IMR-90 (cell line): ENCODE measurements at regions not wholly inside any gene's neighbourhood (a gene's known extent, or its start where the extent isn't known, plus 50 kb on each side); places are given as distances from the start of the nearest gene placed in this dataset.

Experiments used
- ATAC-seq: fragments of 200-7000 bp; cut with Tn5 transposase; 2 replicates; pipeline ENCODE4 v1.9.1; 2020; ENCODE audit warnings: low read depth, mild to moderate bottlenecking, moderate library complexity
- BruUV-seq: library from RNA; stranded (reverse); fragments of 400-500 nt; replicated peaks from 2 replicates; lab custom pipeline; 2021; lab: Mats Ljungman, UMichigan
- CTCF ChIA-PET: fragments of 300-600 bp; formaldehyde crosslinking; extraction: SDS; loops from one replicate; lab custom pipeline; 2021; ENCODE audit warnings: antibody characterized with exemption; lab: Yijun Ruan, JAX
- POLR2A ChIA-PET: fragments of 300-600 bp; sonication (Branson Sonifier 250); formaldehyde crosslinking; loops from one replicate; lab custom pipeline; 2022; ENCODE audit warnings: antibody characterized with exemption; ENCODE audit not compliant: unreplicated experiment; lab: Charles Lee
- DNase-seq: peaks from one replicate; pipeline ENCODE4 v3.0.0; 2013
- H2AFZ ChIP-seq: replicated peaks from 2 replicates; pipeline ENCODE3; 2013; ENCODE audit warnings: low read length, mild to moderate bottlenecking; ENCODE audit not compliant: poor library complexity
- H2AK5ac ChIP-seq: 2 replicates; pipeline ENCODE4 v1.6.1; 2013; ENCODE audit warnings: low read depth, low read length, inconsistent platforms
- H2AK9ac ChIP-seq: replicated peaks from 2 replicates; pipeline ENCODE3; 2013; ENCODE audit warnings: mild to moderate bottlenecking, low read depth, low read length, moderate library complexity; ENCODE audit not compliant: poor library complexity
- H2BK120ac ChIP-seq: 2 replicates; pipeline ENCODE4 v1.6.1; 2013; ENCODE audit warnings: low read depth, low read length, inconsistent platforms
- H2BK15ac ChIP-seq: 3 replicates; pipeline ENCODE4 v1.6.1; 2013; ENCODE audit warnings: low read depth, low read length, inconsistent platforms
- H2BK20ac ChIP-seq: 2 replicates; pipeline ENCODE4 v1.6.1; 2013; ENCODE audit warnings: low read depth, mild to moderate bottlenecking, inconsistent platforms, low read length, moderate library complexity
- H2BK5ac ChIP-seq: 2 replicates; pipeline ENCODE4 v1.6.1; 2013; ENCODE audit warnings: mild to moderate bottlenecking, low read depth, low read length, inconsistent platforms; ENCODE audit not compliant: poor library complexity, severe bottlenecking
- H3K14ac ChIP-seq: replicated peaks from 2 replicates; pipeline ENCODE4 v1.6.1; 2013; ENCODE audit warnings: low read depth, low read length, inconsistent platforms
- H3K18ac ChIP-seq: 2 replicates; pipeline ENCODE4 v1.6.1; 2013; ENCODE audit warnings: low read depth, low read length, control low read depth
- H3K23ac ChIP-seq: 2 replicates; pipeline ENCODE4 v1.6.1; 2013; ENCODE audit warnings: low read depth, low read length, inconsistent platforms
- H3K27ac ChIP-seq: 2 replicates; pipeline ENCODE4 v1.5.1; 2013; ENCODE audit warnings: mild to moderate bottlenecking, control low read depth, low read length; ENCODE audit not compliant: insufficient read depth
- H3K27me3 ChIP-seq: 2 replicates; pipeline ENCODE4 v1.6.1; 2013; ENCODE audit warnings: low read length; ENCODE audit not compliant: control insufficient read depth, insufficient read depth
- H3K36me3 ChIP-seq: 2 replicates; pipeline ENCODE4 v1.6.1; 2013; ENCODE audit warnings: low read length, mixed read lengths; ENCODE audit not compliant: control insufficient read depth, insufficient read depth
- H3K4ac ChIP-seq: 2 replicates; pipeline ENCODE4 v1.6.1; 2013; ENCODE audit warnings: low read depth, low read length, inconsistent platforms
- H3K4me1 ChIP-seq: 2 replicates; pipeline ENCODE4 v1.6.1; 2013; ENCODE audit warnings: low read length, mixed read lengths; ENCODE audit not compliant: control insufficient read depth, insufficient read depth
- H3K4me2 ChIP-seq: 2 replicates; pipeline ENCODE4 v1.6.1; 2013; ENCODE audit warnings: low read depth, mild to moderate bottlenecking, control low read depth, low read length, moderate library complexity
- H3K4me3 ChIP-seq: 2 replicates; pipeline ENCODE4 v1.5.1; 2013; ENCODE audit warnings: low read depth, mild to moderate bottlenecking, control low read depth, low read length, moderate library complexity; ENCODE audit not compliant: insufficient read depth
- H3K56ac ChIP-seq: 2 replicates; pipeline ENCODE4 v1.6.1; 2013; ENCODE audit warnings: low read length, inconsistent platforms; ENCODE audit not compliant: insufficient read depth; ENCODE audit errors: extremely low read depth
- H3K79me1 ChIP-seq, 2 experiments: 2 replicates each; pipeline ENCODE4 v1.6.1; 2013; ENCODE audit warnings: low read length in 2 of 2, inconsistent platforms in 1 of 2, low read depth in 1 of 2
- H3K9ac ChIP-seq: 2 replicates; pipeline ENCODE4 v1.6.1; 2013; ENCODE audit warnings: low read depth, low read length, control low read depth
- H3K9me1 ChIP-seq: 2 replicates; pipeline ENCODE4 v1.6.1; 2013; ENCODE audit warnings: low read length, inconsistent platforms; ENCODE audit not compliant: insufficient read depth
- H3K9me3 ChIP-seq: 2 replicates; pipeline ENCODE4 v1.6.1; 2013; ENCODE audit warnings: low read length; ENCODE audit not compliant: control insufficient read depth, insufficient read depth
- H4K20me1 ChIP-seq: 2 replicates; pipeline ENCODE4 v1.6.1; 2013; ENCODE audit warnings: low read length, inconsistent platforms; ENCODE audit not compliant: insufficient read depth
- H4K5ac ChIP-seq: 2 replicates; pipeline ENCODE4 v1.6.1; 2013; ENCODE audit warnings: mild to moderate bottlenecking, low read depth, low read length, control low read depth
- H4K8ac ChIP-seq, 2 experiments: 2 replicates each; pipeline ENCODE4 v1.6.1; 2013; ENCODE audit warnings: low read depth in 2 of 2, low read length in 2 of 2, control low read depth in 1 of 2, inconsistent platforms in 1 of 2
- H4K91ac ChIP-seq: 2 replicates; pipeline ENCODE4 v1.6.1; 2013; ENCODE audit warnings: low read depth, low read length, inconsistent platforms; ENCODE audit not compliant: insufficient read depth
- BHLHE40 ChIP-seq: fragments of 150-350 bp; IDR thresholded peaks from 2 replicates; pipeline ENCODE4 v1.6.1; 2016; ENCODE audit warnings: mild to moderate bottlenecking, low read depth, low read length
- CHD1 ChIP-seq: IDR thresholded peaks from 2 replicates; pipeline ENCODE4 v1.6.1; 2012; ENCODE audit warnings: low read depth, low read length, improper control_type of control experiment
- ELK1 ChIP-seq: fragments of 150-350 bp; IDR thresholded peaks from 2 replicates; pipeline ENCODE4 v1.6.1; 2016; ENCODE audit warnings: low read depth, mild to moderate bottlenecking, low read length, moderate library complexity, borderline replicate concordance
- MXI1 ChIP-seq: IDR thresholded peaks from 2 replicates; pipeline ENCODE4 v1.6.1; 2012; ENCODE audit warnings: low read depth, mild to moderate bottlenecking, low read length, moderate library complexity, borderline replicate concordance
- POLR2A ChIP-seq: IDR thresholded peaks from 2 replicates; pipeline ENCODE4 v1.6.1; 2012; ENCODE audit warnings: mild to moderate bottlenecking, low read depth, low read length
- RAD21 ChIP-seq: IDR thresholded peaks from 2 replicates; pipeline ENCODE4 v1.6.1; 2012; ENCODE audit warnings: low read length, improper control_type of control experiment
- RCOR1 ChIP-seq: IDR thresholded peaks from 2 replicates; pipeline ENCODE4 v1.6.1; 2012; ENCODE audit warnings: mild to moderate bottlenecking, low read length, improper control_type of control experiment; ENCODE audit not compliant: insufficient replicate concordance
- USF2 ChIP-seq: fragments of 150-350 bp; IDR thresholded peaks from 2 replicates; pipeline ENCODE4 v1.6.1; 2017; ENCODE audit warnings: mild to moderate bottlenecking, antibody characterized with exemption, low read length, low read depth
- WGBS, 2 experiments: methylation state at CpG; one replicate each; pipeline versions ENCODE4 v1.1.5 to v1.1.7; 2013; ENCODE audit warnings: missing lambda C conversion rate in 2 of 2; ENCODE audit not compliant: insufficient read length in 1 of 2; ENCODE audit errors: extremely low coverage in 2 of 2; 5-methylcytosine and 5-hydroxymethylcytosine counted together
- dilution Hi-C: fragments of 300-500 bp; cut with HindIII; formaldehyde crosslinking; loops from one replicate; pipeline ENCODE4 v1.14.3; 2018; ENCODE audit warnings: low sequenced_read_pairs; ENCODE audit not compliant: unreplicated experiment
- in situ Hi-C: fragments of 300-500 bp; cut with MboI; formaldehyde crosslinking; loops from 3 replicates; pipeline ENCODE4 v1.14.3; 2019; ENCODE audit warnings: low sequenced_read_pairs, inconsistent platforms, mixed read lengths
- intact Hi-C: fragments of 100-400 bp; cut with micrococcal nuclease; formaldehyde crosslinking; loops from 2 replicates; pipeline ENCODE4 v1.10.0; 2022

- H2BK5ac ChIP-seq, result no peak overlapping the region
- intact Hi-C loops, result no loop called here
- no peak overlapping the region for H2BK20ac ChIP-seq
- no peak overlapping the region for H4K8ac ChIP-seq
- CTCF ChIA-PET, result no interaction called here
- H4K91ac ChIP-seq, result no peak overlapping the region
- in situ Hi-C loops, result no loop called here
- H2BK15ac ChIP-seq, result no peak overlapping the region
- 78% methylated on average over 7 of the region's 15 CpGs; no CpG with 5 or more reads in 1 of the 2 experiments for WGBS, 2 experiments
- no peak overlapping the region for H2AK9ac ChIP-seq
- no peak overlapping the region for H3K4me3 ChIP-seq
- no peak overlapping the region for H3K56ac ChIP-seq
- DNase-seq (no peak), ATAC-seq (no peak)
- H2AFZ ChIP-seq, result peak overlapping the region; percentile 6
- H2AK5ac ChIP-seq, result no peak overlapping the region
- no peak overlapping the region for H3K23ac ChIP-seq
- peaks cover 47% of the 10 kb centered on the region for H3K9me3 ChIP-seq
- BruUV-seq, result no TSS peak
- POLR2A ChIA-PET, result no interaction called here
- H3K36me3 ChIP-seq, result no peaks in the 10 kb centered on the region
- no peak overlapping the region for H4K5ac ChIP-seq
- H3K14ac ChIP-seq, result no peak overlapping the region
- no peak overlapping the region for H3K18ac ChIP-seq
- no peak overlapping the region for H2BK120ac ChIP-seq
- no peaks in the 10 kb centered on the region for H3K9me1 ChIP-seq
- H3K4me2 ChIP-seq, result no peak overlapping the region
- H3K79me1 ChIP-seq, result no peaks in the 10 kb centered on the region
- H3K4me1 ChIP-seq, result no peaks in the 10 kb centered on the region
- no peak for TF ChIP-seq USF2
- no peak for TF ChIP-seq POLR2A
- TF ChIP-seq BHLHE40, result no peak
- TF ChIP-seq CHD1, result no peak
- no peak for TF ChIP-seq RCOR1
- TF ChIP-seq ELK1, result no peak
- TF ChIP-seq MXI1, result no peak
- no peak for TF ChIP-seq RAD21
- no peak overlapping the region for H3K9ac ChIP-seq
- H3K27ac ChIP-seq, result no peak overlapping the region
- H4K20me1 ChIP-seq, result no peaks in the 10 kb centered on the region
- H3K27me3 ChIP-seq, result no peaks in the 10 kb centered on the region
- dilution Hi-C loops, result no loop called here
- H3K4ac ChIP-seq, result no peak overlapping the region
Observed at GRCh38 chr18:78671551-78671950, 308.1 kb upstream of the SALL3 start.
